ENCODE measurements at regions not wholly inside any gene's neighbourhood (a gene's known extent, or its start where the extent isn't known, plus 50 kb on each side); places are given as distances from the start of the nearest gene placed in this dataset.

DNA sequence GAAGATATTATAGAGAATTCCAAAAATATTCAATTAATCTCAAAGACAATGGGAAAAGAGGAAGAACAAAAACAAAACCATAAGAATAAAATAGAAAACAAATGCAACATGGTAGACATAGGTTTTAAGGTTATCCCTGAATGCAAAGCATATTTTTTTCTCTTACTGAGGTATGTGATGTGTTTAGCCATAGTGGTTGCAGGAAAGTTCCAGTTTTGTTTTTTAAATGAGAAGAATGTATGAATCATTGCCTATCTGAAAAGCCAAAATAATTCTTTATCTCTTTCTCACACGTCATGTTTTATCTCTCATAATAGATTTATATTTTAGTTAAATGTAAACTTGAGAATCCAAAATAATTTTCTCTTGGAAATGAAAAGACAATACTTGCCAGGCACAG is 2591.7 kb upstream of the PCDH20 start:
- no peak for ATAC-seq
- no peaks in the 10 kb centered on the region for H3K9me2 ChIP-seq (ENCODE audit: insufficient read depth)
- H3K9me3 ChIP-seq (ENCODE audit: control insufficient read depth in 1 of 2, insufficient read depth in 1 of 2, low read depth in 1 of 2, low read length in 2 of 2): no peaks in the 10 kb centered on the region
- H3K9ac ChIP-seq (ENCODE audit: low read length): no peak overlapping the region
- no peaks in the 10 kb centered on the region for H3K79me2 ChIP-seq (ENCODE audit: insufficient read depth, low read length)
- BruUV-seq (replicated peaks): no TSS peak
- no peaks in the 10 kb centered on the region for H4K20me1 ChIP-seq (ENCODE audit: insufficient read depth)
- ChIA-PET CTCF (no interaction called here), POLR2A (no interaction called here), RAD21 (ENCODE audit: low non-redundant PET in 1 of 2, low total read pairs in 2 of 2, uncharacterized antibody in 2 of 2, unreplicated experiment in 2 of 2) (no interaction called here)
- TF ChIP-seq RAD21 (IDR thresholded peaks at IDR 0.05; ENCODE audit: low read depth) (no peak), YY1 (IDR thresholded peaks at IDR 0.05; ENCODE audit: extremely low read depth, insufficient replicate concordance, low read depth, low read length) (no peak), SIN3A (IDR thresholded peaks at IDR 0.05; ENCODE audit: low read depth) (no peak), SRF (IDR thresholded peaks at IDR 0.05; ENCODE audit: low read depth) (no peak), CEBPB (IDR thresholded peaks at IDR 0.05; ENCODE audit: low read depth) (no peak), ZNF274 (IDR thresholded peaks at IDR 0.05; ENCODE audit: low read depth, low read length) (no peak), SP1 (IDR thresholded peaks at IDR 0.05; ENCODE audit: low read depth) (no peak), JUND (IDR thresholded peaks at IDR 0.05) (no peak), ZFX (IDR thresholded peaks at IDR 0.05) (no peak), POLR2AphosphoS5 (IDR thresholded peaks at IDR 0.05; ENCODE audit: low read depth, low read length) (no peak), EZH2 (IDR thresholded peaks at IDR 0.05) (no peak), POLR2A (IDR thresholded peaks at IDR 0.05; ENCODE audit: borderline replicate concordance, extremely low read depth, insufficient read depth, insufficient read length) (no peak), EGR1 (IDR thresholded peaks at IDR 0.05; ENCODE audit: low read depth) (no peak)
- TF ChIP-seq, protein P1, sequence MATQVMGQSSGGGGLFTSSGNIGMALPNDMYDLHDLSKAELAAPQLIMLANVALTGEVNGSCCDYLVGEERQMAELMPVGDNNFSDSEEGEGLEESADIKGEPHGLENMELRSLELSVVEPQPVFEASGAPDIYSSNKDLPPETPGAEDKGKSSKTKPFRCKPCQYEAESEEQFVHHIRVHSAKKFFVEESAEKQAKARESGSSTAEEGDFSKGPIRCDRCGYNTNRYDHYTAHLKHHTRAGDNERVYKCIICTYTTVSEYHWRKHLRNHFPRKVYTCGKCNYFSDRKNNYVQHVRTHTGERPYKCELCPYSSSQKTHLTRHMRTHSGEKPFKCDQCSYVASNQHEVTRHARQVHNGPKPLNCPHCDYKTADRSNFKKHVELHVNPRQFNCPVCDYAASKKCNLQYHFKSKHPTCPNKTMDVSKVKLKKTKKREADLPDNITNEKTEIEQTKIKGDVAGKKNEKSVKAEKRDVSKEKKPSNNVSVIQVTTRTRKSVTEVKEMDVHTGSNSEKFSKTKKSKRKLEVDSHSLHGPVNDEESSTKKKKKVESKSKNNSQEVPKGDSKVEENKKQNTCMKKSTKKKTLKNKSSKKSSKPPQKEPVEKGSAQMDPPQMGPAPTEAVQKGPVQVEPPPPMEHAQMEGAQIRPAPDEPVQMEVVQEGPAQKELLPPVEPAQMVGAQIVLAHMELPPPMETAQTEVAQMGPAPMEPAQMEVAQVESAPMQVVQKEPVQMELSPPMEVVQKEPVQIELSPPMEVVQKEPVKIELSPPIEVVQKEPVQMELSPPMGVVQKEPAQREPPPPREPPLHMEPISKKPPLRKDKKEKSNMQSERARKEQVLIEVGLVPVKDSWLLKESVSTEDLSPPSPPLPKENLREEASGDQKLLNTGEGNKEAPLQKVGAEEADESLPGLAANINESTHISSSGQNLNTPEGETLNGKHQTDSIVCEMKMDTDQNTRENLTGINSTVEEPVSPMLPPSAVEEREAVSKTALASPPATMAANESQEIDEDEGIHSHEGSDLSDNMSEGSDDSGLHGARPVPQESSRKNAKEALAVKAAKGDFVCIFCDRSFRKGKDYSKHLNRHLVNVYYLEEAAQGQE (IDR thresholded peaks at IDR 0.05; ENCODE audit: low read depth): no peak
- H3K27me3 ChIP-seq (ENCODE audit: insufficient read depth, low read length): no peaks in the 10 kb centered on the region
- no peak overlapping the region for H3K4me2 ChIP-seq (ENCODE audit: low read length)
- H3K4me3 ChIP-seq (replicated peaks in 1 of 2; ENCODE audit: low read depth in 1 of 2, low read length in 2 of 2): no peak overlapping the region
- H3K36me3 ChIP-seq (ENCODE audit: control insufficient read depth in 1 of 2, insufficient read depth in 2 of 2, low read length in 2 of 2): no peaks in the 10 kb centered on the region
- intact Hi-C loops (cut with micrococcal nuclease): no loop called here
- DNase-seq (ENCODE audit: low read depth, low spot score): no peak
- H3K4me1 ChIP-seq (ENCODE audit: control insufficient read depth in 1 of 2, insufficient read depth in 2 of 2, low read length in 2 of 2): no peaks in the 10 kb centered on the region
- H2AFZ ChIP-seq (ENCODE audit: low read depth, low read length, poor library complexity, severe bottlenecking): no peak overlapping the region
- H3K27ac ChIP-seq (ENCODE audit: low read depth, low read length): no peak overlapping the region

All from HCT116 (cell line).